Neural progenitor cell (in vitro differentiated cells): ENCODE measurements at regions not wholly inside any gene's neighbourhood (a gene's known extent, or its start where the extent isn't known, plus 50 kb on each side); places are given as distances from the start of the nearest gene placed in this dataset.

Experiments used
- DNase-seq: peaks from one replicate; pipeline ENCODE4 v3.0.0-alpha.2; 2016; ENCODE audit warnings: low spot score
- H2AFZ ChIP-seq: fragments of 200-600 bp; sonication (generic); replicated peaks from 2 replicates; pipeline ENCODE4 v1.6.1; 2016; ENCODE audit warnings: antibody characterized with exemption
- H3F3A ChIP-seq: fragments of 200-600 bp; sonication (generic); 2 replicates; pipeline ENCODE4 v1.6.1; 2016; ENCODE audit warnings: antibody characterized with exemption, low read depth
- H3K27ac ChIP-seq: fragments of 200-600 bp; sonication (generic); 2 replicates; pipeline ENCODE4 v1.5.1; 2016; ENCODE audit warnings: mild to moderate bottlenecking
- H3K27me3 ChIP-seq: fragments of 200-600 bp; sonication (generic); 2 replicates; pipeline ENCODE4 v1.6.1; 2016; ENCODE audit warnings: mild to moderate bottlenecking, moderate library complexity
- H3K36me3 ChIP-seq: fragments of 200-600 bp; sonication (generic); 2 replicates; pipeline ENCODE4 v1.5.1; 2016
- H3K4me1 ChIP-seq: fragments of 200-600 bp; sonication (generic); 2 replicates; pipeline ENCODE4 v1.6.1; 2016; ENCODE audit warnings: mixed run types
- H3K4me2 ChIP-seq: fragments of 200-600 bp; sonication (generic); 2 replicates; pipeline ENCODE4 v1.6.1; 2016
- H3K4me3 ChIP-seq: fragments of 200-600 bp; sonication (generic); 2 replicates; pipeline ENCODE4 v1.5.1; 2016
- H3K79me2 ChIP-seq: fragments of 200-600 bp; sonication (generic); 2 replicates; pipeline ENCODE4 v1.6.1; 2016; ENCODE audit warnings: low read depth
- H3K9ac ChIP-seq: fragments of 200-600 bp; sonication (generic); 2 replicates; pipeline ENCODE4 v1.6.1; 2016
- H3K9me3 ChIP-seq: fragments of 200-600 bp; sonication (generic); 2 replicates; pipeline ENCODE4 v1.5.1; 2016; ENCODE audit warnings: low read depth
- H4K20me1 ChIP-seq: fragments of 200-600 bp; sonication (generic); 2 replicates; pipeline ENCODE4 v1.6.1; 2016; ENCODE audit warnings: low read depth
- H3K27ac Mint-ChIP-seq: 3 replicates; pipeline ENCODE4 v1.8.0; 2021; ENCODE audit warnings: mixed read lengths
- H3K27me3 Mint-ChIP-seq: 2 replicates; pipeline ENCODE4 v1.8.0; 2022; ENCODE audit warnings: low read depth, mild to moderate bottlenecking, inconsistent platforms, moderate library complexity, mixed read lengths; ENCODE audit not compliant: insufficient read depth
- H3K36me3 Mint-ChIP-seq: 3 replicates; pipeline ENCODE4 v1.8.0; 2021; ENCODE audit warnings: mixed read lengths
- H3K4me1 Mint-ChIP-seq: 3 replicates; pipeline ENCODE4 v1.8.0; 2021; ENCODE audit warnings: mixed read lengths
- H3K4me3 Mint-ChIP-seq: 3 replicates; pipeline ENCODE4 v1.8.0; 2021; ENCODE audit warnings: mild to moderate bottlenecking, moderate library complexity, mixed read lengths
- H3K9me3 Mint-ChIP-seq: 3 replicates; pipeline ENCODE4 v1.8.0; 2020; ENCODE audit warnings: mixed read lengths
- CTCF ChIP-seq: fragments of 200-600 bp; sonication (generic); IDR thresholded peaks from 2 replicates; pipeline ENCODE4 v1.5.1; 2017; ENCODE audit warnings: antibody characterized with exemption, mild to moderate bottlenecking
- EZH2 ChIP-seq: fragments of 200-600 bp; sonication (generic); IDR thresholded peaks from 2 replicates; pipeline ENCODE4 v1.6.1; 2017; ENCODE audit warnings: antibody characterized with exemption, mild to moderate bottlenecking, moderate library complexity
- EZH2phosphoT487 ChIP-seq: fragments of 200-600 bp; sonication (generic); IDR thresholded peaks from 2 replicates; pipeline ENCODE4 v1.6.1; 2017; ENCODE audit warnings: antibody characterized with exemption

GRCh38 chr17:79279320-79279719 lies 204.7 kb downstream of the ENGASE start:
- H3K27me3 ChIP-seq, result no peaks in the 10 kb centered on the region
- no peak overlapping the region for H3K27ac Mint-ChIP-seq
- H3K27me3 Mint-ChIP-seq, result peaks cover 15% of the 10 kb centered on the region
- H3K9me3 ChIP-seq, result no peaks in the 10 kb centered on the region
- H3K4me3 Mint-ChIP-seq, result no peak overlapping the region
- TF ChIP-seq CTCF (no peak), EZH2 (no peak), EZH2phosphoT487 (no peak)
- no peaks in the 10 kb centered on the region for H3K4me1 ChIP-seq
- no peak overlapping the region for H3K9ac ChIP-seq
- H4K20me1 ChIP-seq, result no peaks in the 10 kb centered on the region
- H3K4me2 ChIP-seq, result no peak overlapping the region
- H3K27ac ChIP-seq, result no peak overlapping the region
- no peaks in the 10 kb centered on the region for H3F3A ChIP-seq
- H3K36me3 ChIP-seq, result no peaks in the 10 kb centered on the region
- no peak overlapping the region for H2AFZ ChIP-seq
- H3K4me1 Mint-ChIP-seq, result peaks cover 5% of the 10 kb centered on the region
- H3K4me3 ChIP-seq, result no peak overlapping the region
- H3K9me3 Mint-ChIP-seq, result no peaks in the 10 kb centered on the region
- H3K36me3 Mint-ChIP-seq, result no peaks in the 10 kb centered on the region
- DNase-seq, result no peak
- no peaks in the 10 kb centered on the region for H3K79me2 ChIP-seq

- DNase-seq, result no peak
- Histone ChIP-seq H3F3A (no peaks in the 10 kb centered on the region), H3K27me3 (no peaks in the 10 kb centered on the region), H3K4me3 (no peak overlapping the region), H3K4me1 (no peaks in the 10 kb centered on the region), H3K36me3 (no peaks in the 10 kb centered on the region), H2AFZ (no peak overlapping the region), H3K9ac (no peak overlapping the region), H3K9me3 (no peaks in the 10 kb centered on the region), H3K79me2 (no peaks in the 10 kb centered on the region), H3K4me2 (no peak overlapping the region), H3K27ac (no peak overlapping the region), H4K20me1 (no peaks in the 10 kb centered on the region)
- TF ChIP-seq EZH2phosphoT487 (no peak), EZH2 (no peak), CTCF (no peak)
- no peak overlapping the region for H3K4me3 Mint-ChIP-seq
- H3K36me3 Mint-ChIP-seq, result no peaks in the 10 kb centered on the region
- peaks cover 11% of the 10 kb centered on the region for H3K27me3 Mint-ChIP-seq
- no peak overlapping the region for H3K27ac Mint-ChIP-seq
- peaks cover 6% of the 10 kb centered on the region for H3K4me1 Mint-ChIP-seq
- no peaks in the 10 kb centered on the region for H3K9me3 Mint-ChIP-seq
These were observed 202.2 kb downstream of the ENGASE start for GRCh38 chr17:79276821-79277220.

GRCh38 chr17:79273660-79274059 lies 199.0 kb downstream of the ENGASE start:
- TF ChIP-seq CTCF, result no peak
- TF ChIP-seq EZH2, result no peak
- TF ChIP-seq EZH2phosphoT487, result no peak
- Histone ChIP-seq H4K20me1 (no peaks in the 10 kb centered on the region), H3K36me3 (no peaks in the 10 kb centered on the region), H3K4me1 (no peaks in the 10 kb centered on the region), H3K4me3 (no peak overlapping the region), H3F3A (no peaks in the 10 kb centered on the region), H3K9me3 (no peaks in the 10 kb centered on the region), H2AFZ (no peak overlapping the region), H3K79me2 (no peaks in the 10 kb centered on the region), H3K27me3 (no peaks in the 10 kb centered on the region), H3K9ac (no peak overlapping the region), H3K27ac (no peak overlapping the region), H3K4me2 (no peak overlapping the region)
- no peak overlapping the region for H3K4me3 Mint-ChIP-seq
- H3K4me1 Mint-ChIP-seq, result peaks cover 7% of the 10 kb centered on the region
- H3K36me3 Mint-ChIP-seq, result no peaks in the 10 kb centered on the region
- no peaks in the 10 kb centered on the region for H3K9me3 Mint-ChIP-seq
- DNase-seq, result no peak
- peaks cover 6% of the 10 kb centered on the region for H3K27me3 Mint-ChIP-seq
- H3K27ac Mint-ChIP-seq, result no peak overlapping the region
